GM18519 (cell line): ENCODE measurements at regions not wholly inside any gene's neighbourhood (a gene's known extent, or its start where the extent isn't known, plus 50 kb on each side); places are given as distances from the start of the nearest gene placed in this dataset.

Experiments used
- ATAC-seq: cut with Tn5 transposase; IDR thresholded peaks from one replicate; pipeline ENCODE4 v1.9.1; 2021; ENCODE audit warnings: mild to moderate bottlenecking, moderate library complexity; ENCODE audit not compliant: unreplicated experiment, low FRiP score

DNA sequence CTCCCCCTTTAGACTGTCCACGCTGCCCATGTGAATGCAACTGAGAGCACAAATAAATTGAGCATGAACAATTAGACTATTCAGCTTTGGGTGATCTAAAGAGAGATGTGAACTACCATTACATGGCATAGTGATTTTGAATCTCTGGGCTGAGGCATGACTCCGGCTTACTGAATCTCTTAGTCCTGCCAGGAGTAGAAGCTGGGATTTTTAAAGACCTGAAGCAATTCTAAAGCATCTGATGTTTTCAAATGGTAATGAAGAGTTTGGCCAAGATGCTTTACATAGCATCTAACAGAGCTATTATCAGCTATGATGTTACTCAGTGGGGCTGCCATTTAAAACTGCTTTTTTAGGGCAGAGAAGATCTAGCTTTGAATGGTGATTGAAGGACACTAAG lies 1059.1 kb downstream of the SORCS3 start:
- ATAC-seq, result no peak

DNA sequence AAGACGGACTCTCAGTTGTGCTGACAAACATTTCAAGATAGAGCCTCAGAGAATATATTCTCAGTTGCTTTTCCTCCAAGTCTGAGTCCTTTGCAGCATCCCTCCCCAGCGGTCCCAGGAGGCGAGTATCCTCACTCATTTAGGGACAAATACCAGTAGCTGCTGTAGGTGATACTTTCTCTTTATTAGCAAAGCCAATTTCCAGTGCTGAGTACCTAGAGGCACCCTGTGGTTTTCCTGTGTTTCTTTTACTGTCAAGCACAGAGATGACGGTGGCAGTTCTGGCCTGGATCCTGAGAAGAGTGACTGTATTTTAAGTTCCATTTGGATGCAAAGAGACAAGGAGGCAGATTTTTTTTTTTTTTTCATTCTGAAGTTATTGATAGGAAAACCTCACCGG lies 1058.4 kb downstream of the SORCS3 start:
- ATAC-seq, result no peak

DNA sequence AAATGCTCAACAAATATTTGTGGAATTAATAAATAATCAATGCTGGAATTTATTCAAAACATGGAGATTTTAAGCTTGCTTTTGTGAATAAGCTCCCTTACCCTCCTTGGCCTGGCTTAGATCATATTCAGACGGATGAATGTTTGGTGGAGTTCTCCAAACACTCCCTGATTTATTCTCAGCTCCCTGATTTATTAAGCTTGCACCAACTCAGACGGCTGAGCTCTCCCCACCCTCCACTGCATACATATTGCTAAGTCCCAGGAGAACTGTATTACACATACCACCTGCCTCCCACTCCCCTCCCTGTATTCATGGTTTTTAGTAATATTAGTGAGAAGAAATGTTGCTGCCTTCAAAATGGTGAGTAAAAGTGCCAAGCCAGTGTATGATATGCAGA lies 1057.5 kb downstream of the SORCS3 start:
- ATAC-seq, result no peak

DNA sequence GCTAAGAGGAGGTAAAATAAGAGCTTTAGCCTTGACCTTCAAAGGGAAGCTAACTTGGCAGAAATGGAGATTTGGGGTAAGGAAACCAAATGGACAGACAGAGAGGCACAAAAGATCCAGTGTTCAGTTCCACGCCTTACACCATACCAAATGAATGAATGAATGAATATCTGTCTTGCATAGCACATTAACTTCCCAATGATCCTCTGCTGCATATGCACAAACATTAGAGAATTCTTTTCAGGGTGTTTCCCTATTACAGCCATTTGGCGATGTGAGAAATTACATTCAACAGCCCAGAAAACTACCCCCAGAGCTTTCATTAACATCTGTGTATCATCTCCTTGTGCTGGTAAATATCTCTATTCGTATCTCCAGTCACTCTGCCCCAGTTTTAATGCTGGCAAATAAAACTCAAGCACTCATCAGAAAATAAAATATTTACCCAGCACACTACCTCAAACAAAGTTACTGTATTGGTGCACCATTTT lies 1056.2 kb downstream of the SORCS3 start:
- no peak for ATAC-seq

DNA sequence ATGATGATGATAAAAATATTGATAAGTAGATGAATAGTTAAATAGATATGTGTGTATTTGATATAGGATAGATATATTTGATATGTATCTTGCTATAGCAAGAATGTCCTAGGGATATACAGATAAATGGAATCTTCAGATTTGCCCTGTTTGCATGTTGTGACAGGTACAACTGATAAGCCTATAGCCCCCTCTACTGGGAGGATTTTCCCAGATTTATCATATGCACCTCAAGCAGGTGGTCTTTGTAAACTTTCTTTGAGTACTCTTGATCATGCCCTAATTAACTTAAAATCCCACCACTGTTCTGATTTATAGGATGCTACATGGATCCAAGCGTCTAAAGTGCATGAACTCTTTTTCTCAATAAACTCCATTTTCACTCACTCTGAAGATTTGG lies 1050.7 kb downstream of the SORCS3 start:
- ATAC-seq, result no peak

DNA sequence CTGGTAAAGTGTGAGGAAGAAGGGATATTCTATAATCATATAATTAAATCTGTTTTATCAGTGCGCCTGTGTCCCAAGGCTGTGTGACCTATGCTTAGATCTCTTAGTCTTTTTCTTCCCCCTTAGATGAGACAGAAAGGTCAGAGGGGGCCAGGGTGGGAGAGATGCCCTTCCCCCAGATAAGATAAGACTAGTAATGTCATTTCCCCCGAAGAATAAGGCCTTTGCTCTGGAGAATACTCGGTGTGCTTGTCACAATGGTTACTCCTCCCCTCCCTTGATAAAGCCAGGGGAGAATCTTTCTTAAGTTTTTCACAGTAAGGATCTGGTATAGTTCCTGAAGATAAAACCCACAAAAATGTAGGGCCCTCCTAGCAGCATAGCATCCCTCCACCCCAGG lies 1041.8 kb downstream of the SORCS3 start:
- ATAC-seq, result no peak

DNA sequence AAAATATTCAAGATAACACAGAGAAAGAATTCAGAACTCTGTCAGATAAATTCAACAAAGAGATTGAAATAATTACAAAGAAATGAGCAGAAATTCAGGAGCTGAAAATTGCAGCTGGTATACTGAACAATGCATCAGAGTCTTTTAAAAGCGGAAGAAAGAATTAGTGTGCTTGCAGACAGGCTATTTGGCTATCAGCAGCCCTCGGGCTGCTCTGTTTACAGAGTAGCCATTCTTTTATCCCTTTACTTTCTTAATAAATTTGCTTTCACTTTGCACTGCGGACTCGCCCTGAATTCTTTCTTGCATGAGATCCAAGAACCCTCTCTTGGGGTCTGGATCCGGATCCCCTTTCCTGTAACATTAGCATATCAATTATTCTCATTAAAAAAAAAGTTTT lies 1040.0 kb downstream of the SORCS3 start:
- ATAC-seq, result no peak

DNA sequence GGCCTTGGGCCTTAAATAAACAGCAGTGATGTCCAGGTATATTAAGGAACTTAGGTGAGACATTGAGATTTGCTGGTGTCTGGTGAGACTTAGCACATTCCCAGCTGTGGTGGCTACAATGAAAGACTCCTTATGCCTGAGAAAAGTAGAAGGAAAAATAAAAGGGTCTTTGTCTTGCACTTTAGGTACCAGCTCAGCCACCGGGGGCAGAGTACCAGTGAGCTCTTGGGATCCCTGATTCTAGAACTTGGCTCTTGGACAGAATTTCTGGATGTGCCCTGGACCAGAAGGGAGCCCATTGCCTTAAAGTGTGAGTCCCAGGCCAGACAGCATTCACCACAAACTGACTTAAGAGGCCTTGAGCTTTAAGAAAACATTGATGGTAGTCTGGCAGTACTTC lies 1038.7 kb downstream of the SORCS3 start:
- no peak for ATAC-seq

DNA sequence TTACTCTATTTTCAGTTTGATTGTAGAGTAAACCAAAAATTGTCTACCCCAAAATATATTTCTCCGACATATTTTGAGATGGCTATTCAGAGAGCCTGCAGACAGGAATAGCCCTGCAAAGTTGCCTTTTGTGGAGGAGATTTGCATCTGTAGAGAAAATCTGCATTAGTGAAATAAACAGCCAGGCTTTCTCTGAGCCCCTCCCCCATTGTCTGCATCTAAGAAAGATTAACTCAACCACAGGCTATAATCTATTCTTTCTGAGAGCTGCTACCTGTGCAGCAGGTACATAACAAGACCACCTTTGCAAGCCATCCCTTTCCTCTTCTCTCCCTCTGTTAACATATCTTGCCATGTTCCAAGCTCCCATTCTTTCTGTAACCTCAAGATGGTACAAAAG lies 1034.2 kb downstream of the SORCS3 start:
- ATAC-seq, result no peak

DNA sequence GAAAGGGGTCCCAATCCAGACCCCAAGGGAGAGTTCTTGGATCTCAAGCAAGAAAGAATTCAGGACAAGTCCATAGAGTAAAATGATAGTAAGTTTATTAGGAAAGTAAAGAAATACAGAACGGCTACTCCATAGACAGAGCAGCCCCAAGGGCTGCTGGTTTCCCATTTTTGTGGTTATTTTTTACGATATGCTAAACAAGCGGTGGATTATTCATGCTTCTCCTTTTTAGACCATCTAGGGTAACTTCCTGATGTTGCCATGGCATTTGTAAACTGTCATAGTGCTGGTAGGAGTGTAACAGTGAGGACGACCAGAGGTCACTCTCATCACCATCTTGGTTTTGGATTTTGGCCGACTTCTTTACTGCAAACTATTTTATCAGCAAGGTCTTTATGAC lies 1033.4 kb downstream of the SORCS3 start:
- ATAC-seq, result no peak

DNA sequence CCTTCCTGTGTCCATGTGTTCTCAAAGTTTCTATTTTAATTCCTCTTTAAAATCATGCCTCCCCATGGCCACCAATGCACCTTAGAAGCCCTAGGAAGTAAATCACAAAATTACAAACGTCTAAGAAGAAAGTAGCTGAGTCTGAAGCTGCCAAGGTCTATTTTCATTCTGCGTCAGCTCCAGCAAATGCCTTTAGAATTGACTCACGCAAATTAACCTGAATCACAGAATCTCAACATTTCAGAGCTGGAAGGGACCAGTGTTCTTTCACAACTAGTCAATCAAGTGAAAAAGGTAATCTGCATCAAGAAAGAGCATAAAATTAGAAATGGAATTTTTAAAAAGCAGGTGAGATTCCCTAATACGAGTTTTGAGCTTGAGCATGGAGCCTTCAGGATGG lies 1017.6 kb downstream of the SORCS3 start:
- no peak for ATAC-seq

DNA sequence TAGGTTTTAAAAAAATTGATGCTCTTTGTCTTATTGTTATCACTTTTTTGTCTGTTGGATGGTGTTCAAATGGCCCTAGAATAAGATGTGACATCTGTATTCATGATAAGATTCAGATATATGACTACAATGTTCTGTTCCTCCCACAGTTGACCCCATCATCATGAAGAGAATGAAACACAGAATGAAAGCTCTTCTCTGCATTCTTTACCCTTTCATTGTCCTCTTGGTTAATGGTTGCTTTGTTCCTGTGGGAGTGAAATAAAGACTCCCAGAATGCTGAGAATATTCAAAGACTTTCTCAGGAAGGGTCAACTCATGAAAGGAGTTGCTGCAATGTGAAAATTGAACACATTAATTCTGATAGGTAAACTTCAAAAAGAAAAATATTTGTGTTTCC lies 1015.8 kb downstream of the SORCS3 start:
- no peak for ATAC-seq

DNA sequence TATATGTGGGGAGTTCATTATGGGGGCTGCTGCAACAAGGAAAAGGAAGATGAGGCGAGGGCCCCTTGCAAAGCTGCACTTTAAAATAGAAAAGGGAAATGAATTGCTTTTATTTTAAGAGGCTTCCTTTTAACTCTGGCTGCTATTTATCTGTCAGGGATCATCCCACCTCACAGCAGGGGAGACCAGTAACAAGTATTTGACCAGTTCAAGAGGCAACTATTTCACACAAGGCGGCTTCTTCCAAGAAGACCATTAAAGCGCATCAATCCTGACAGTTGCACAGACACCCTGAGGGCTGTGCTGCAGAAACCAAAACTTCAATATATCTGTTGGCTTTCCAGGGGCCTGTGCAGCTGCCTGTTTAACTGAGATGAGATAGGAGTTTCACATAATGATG lies 1009.2 kb downstream of the SORCS3 start:
- ATAC-seq, result no peak

DNA sequence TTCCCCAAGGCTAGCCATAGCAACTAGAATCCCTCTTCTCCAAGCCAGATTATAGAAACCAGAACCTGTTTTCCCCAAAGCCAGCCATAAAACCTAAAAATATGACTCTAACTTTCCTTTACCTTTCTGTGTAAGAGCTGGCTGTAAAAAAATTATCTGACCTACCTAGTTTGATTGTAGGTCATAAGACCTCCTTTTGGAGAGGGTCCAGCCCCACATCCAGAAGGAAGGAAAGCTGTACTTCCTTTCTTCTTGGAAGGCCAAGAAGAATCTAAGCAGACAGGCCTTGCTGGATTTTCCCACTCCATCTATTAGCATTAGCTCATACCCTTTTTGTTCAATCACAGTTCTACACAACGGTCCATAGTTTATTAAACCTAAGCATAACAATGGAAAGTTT lies 1006.3 kb downstream of the SORCS3 start:
- no peak for ATAC-seq

DNA sequence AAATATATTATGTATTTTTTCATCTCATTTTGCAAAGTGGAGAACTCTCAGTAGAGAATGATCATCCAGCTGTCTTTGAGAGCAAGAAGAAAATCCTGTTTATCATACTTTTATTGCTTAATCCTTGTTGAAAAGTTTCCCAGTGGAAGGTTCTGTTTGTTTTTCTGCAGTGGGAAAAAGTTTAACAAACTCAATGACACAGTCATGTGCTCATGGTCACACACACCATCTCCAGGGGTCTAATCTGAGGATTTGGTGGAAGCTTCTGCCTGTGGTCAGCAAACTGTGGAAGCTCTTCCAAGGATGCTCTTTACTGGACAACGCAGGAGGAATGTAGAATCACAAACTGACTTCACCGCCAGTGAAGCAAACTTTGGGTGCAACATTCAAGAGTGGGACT lies 1003.9 kb downstream of the SORCS3 start:
- no peak for ATAC-seq

DNA sequence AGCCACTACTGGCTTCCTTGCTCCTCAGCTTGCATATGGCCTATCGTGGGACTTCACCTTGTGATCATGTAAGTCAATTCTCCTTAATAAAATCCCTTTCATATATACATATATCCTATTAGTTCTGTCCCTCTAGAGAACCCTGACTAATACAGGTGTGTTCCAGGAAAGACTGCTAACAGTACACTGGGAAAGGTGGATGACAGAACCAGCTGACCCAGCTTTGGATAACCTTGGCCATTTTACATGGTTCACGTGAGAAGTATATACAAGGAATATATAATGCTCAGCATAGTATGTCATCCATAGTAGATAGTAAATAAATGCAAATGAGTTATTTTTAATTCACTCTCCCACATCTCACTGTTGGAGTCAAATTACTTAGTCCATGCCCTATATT lies 1003.5 kb downstream of the SORCS3 start:
- ATAC-seq, result no peak

DNA sequence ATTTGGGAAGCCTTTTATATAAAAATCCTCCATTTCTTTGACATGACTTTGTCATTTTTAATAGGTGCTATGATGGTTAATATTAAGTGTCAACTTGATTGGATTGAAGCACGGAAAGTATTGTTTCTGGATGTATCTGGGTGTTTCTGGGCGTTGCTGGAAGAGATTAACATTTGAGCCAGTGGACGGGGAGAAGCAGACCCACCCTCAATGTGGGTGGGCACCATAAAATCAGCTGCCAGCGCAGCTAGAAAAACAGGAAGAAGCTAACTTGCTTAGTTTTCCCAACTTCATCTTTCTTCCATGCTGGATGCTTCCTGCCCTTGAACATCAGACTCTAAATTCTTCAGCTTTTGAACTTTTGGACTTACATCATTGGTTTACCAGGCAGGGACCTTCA lies 1003.0 kb downstream of the SORCS3 start:
- no peak for ATAC-seq

DNA sequence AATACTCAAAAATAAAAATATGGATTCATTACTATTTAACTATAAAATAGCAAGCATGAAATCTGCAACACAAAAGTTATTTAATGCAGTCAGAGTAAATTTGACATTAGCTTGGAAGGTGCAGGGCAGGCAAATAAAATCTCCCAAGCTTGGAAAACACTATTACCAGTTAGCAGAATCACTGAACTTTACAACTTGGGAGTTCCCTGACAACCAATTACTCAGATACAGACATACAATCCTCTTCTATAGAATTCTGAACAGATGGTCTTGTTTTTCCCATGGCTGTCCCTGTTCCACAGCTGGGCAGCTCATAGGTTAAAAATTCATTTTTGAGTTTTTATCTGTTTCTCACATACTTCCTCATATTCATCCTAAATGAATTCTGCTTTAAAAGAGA lies 1002.6 kb downstream of the SORCS3 start:
- no peak for ATAC-seq

DNA sequence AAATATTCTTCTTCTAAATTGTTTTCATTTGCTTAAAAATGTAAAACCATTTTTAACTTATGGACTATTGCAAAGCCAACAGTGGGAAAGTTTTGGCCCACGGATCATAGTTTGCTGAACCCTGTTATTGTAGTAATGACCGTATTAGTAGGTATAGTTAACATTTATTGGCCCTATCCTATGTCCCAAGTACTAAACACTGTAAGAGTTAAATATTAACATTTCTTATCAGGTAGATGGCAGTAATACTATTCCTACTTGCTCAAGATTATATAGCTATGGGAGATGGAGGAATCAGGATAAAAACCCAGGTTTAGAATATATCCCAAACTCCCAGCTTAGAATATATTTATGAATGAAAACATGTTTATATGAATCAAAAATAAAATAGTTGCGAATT lies 993.2 kb downstream of the SORCS3 start:
- no peak for ATAC-seq

DNA sequence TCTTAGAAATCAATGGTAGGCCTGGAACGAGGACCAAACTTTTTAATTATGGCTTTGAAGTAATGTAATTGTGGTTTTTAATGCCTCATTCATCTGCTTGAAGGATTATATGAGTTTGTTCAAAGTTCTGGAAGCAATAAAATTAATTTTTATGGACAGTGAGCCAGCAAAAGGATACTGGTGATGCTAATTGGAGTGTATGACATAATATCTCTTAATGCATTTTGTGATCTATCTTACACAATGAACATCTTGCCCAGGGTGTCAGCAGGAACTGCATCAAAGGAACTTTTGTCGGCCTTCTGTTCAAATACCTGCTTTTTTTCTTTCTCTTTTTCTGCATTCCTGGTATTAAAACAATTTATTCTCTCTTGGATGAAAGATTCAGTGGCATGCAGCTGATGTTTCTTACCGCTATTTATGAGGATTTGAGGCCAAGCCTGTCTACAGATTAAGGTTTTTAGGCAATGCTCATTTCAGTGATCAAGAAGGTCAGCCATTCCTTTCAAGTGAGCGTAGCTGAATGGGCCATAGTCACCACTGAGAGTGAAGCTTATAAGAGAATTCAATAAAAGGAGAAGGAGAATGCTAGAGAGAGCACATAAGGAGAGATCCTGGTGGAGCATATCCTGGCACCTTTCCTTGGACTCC lies 974.8 kb downstream of the SORCS3 start:
- ATAC-seq, result no peak

DNA sequence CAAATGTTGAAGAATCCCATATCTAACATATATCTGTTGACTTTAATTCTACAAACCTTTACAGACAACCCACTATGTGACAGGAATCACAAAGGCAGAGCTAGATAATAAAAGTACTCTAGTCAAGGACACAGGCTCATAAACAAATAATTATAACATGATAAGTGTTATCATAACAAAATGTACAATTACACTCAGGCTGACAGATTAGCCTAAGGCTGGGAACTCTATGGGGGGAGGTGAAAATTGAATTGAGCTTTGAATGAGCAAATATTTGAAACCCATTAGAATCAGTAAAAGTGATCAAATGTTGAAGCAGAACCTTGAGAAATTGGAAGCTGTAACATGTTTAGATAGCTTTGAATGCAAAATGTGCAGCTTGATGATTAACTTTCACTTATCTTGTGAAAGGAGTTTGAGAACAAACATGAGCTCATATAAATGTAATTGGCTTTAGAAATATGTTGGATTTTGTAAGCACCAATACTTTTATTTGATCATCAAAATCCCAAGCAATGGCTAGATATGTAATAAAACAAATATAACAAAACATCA lies 970.2 kb downstream of the SORCS3 start:
- ATAC-seq, result no peak

DNA sequence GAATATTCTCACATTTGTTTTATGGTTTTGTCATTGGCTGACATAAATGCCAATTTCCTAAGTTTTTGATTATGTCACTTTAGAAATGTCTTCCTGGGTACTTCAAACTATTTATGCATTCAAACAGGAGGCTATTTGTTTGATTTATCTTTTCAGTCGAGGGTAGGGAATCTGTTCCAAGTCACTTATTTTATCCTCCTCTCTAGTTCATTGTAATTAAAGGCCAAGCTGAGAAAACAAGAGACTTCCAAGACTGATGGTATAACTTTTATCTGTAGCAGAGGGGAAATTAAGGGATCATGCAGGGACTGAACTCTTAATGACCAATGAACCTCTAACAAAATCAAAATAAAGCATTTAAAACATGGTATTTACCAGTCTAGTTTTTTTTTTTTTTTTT lies 968.4 kb downstream of the SORCS3 start:
- ATAC-seq, result no peak

DNA sequence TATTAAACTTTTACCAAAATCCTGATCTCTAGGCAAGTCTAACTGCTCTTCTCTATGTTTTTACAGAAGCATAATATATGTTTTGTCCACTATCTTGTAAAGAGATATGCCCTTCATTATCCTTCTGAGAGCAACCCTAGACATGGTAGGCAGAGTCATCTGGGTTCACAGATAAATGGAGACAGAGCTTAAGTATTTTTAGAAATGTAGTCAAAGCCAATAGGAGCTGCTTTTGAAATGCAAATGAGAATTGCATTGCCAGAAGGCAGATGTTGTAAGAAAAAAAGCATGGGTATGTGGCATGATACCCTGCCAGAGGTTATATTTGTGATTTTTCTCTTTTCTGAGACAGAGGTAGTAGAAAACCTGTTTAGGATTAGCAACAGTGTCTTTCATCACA lies 964.8 kb downstream of the SORCS3 start:
- ATAC-seq, result no peak
